ENCODE measurements at regions not wholly inside any gene's neighbourhood (a gene's known extent, or its start where the extent isn't known, plus 50 kb on each side); places are given as distances from the start of the nearest gene placed in this dataset.

DNA sequence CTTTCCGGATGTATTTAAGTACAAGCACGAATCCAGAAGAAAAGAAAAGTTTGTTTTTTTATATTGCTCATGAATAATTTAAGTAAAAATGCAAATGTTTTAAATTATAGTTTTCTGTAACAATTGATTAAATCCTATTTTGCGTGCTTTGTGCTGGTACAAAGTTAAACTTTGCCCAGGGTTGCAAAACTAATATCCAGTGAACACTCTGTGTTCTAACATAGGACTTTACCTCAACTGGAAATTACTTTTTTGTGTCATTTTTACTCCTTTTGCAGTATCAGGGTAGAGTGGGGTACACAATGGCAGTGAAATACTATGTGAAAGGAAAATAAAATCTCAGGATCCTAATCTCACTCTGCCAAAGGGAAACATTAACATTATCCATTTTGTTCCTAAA lies 801.4 kb upstream of the MBL2 start:
- TF ChIP-seq, protein P1, sequence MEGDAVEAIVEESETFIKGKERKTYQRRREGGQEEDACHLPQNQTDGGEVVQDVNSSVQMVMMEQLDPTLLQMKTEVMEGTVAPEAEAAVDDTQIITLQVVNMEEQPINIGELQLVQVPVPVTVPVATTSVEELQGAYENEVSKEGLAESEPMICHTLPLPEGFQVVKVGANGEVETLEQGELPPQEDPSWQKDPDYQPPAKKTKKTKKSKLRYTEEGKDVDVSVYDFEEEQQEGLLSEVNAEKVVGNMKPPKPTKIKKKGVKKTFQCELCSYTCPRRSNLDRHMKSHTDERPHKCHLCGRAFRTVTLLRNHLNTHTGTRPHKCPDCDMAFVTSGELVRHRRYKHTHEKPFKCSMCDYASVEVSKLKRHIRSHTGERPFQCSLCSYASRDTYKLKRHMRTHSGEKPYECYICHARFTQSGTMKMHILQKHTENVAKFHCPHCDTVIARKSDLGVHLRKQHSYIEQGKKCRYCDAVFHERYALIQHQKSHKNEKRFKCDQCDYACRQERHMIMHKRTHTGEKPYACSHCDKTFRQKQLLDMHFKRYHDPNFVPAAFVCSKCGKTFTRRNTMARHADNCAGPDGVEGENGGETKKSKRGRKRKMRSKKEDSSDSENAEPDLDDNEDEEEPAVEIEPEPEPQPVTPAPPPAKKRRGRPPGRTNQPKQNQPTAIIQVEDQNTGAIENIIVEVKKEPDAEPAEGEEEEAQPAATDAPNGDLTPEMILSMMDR (conservative IDR thresholded peaks at IDR 0.05 in 1 of 2, IDR thresholded peaks at IDR 0.05 in 1 of 2; ENCODE audit: extremely low read depth in 1 of 2, insufficient read depth in 1 of 2, low read depth in 1 of 2, low read length in 2 of 2), result no peak
- no peak for TF ChIP-seq EZH2 (IDR thresholded peaks at IDR 0.05; ENCODE audit: borderline replicate concordance, low read length)
